Liver (tissue), 8 donors: ENCODE measurements at regions not wholly inside any gene's neighbourhood (a gene's known extent, or its start where the extent isn't known, plus 50 kb on each side); places are given as distances from the start of the nearest gene placed in this dataset.

Experiments used
- DNase-seq: peaks from one replicate; pipeline ENCODE4 v3.0.0-alpha.2; 2017; ENCODE audit warnings: low spot score
- H3K27ac ChIP-seq, 2 donors: one replicate each; pipeline ENCODE4 v1.7.0; 2013; ENCODE audit warnings: inconsistent platforms in 2 of 2, low read length in 2 of 2, control low read depth in 1 of 2, low read depth in 1 of 2, mild to moderate bottlenecking in 1 of 2
- H3K27me3 ChIP-seq, 4 donors: one replicate each; pipeline versions ENCODE4 v1.6.1 to v1.7.0; 2013; ENCODE audit warnings: low read length in 3 of 4, inconsistent platforms in 1 of 4, mild to moderate bottlenecking in 1 of 4, moderate library complexity in 1 of 4; ENCODE audit not compliant: control insufficient read depth in 4 of 4, insufficient read depth in 4 of 4
- H3K36me3 ChIP-seq, 4 donors: one replicate each; pipeline versions ENCODE4 v1.6.1 to v1.7.0; 2013; ENCODE audit warnings: low read length in 3 of 4, mild to moderate bottlenecking in 3 of 4, low read depth in 1 of 4, moderate library complexity in 1 of 4; ENCODE audit not compliant: control insufficient read depth in 4 of 4, insufficient read depth in 3 of 4
- H3K4me1 ChIP-seq, 4 donors: one replicate each; pipeline versions ENCODE4 v1.6.1 to v1.7.0; 2013; ENCODE audit warnings: low read length in 3 of 4, mild to moderate bottlenecking in 3 of 4, moderate library complexity in 1 of 4; ENCODE audit not compliant: control insufficient read depth in 4 of 4, insufficient read depth in 4 of 4
- H3K4me3 ChIP-seq, 3 donors: one replicate each; pipeline versions ENCODE4 v1.6.1 to v1.7.0; 2013; ENCODE audit warnings: low read length in 3 of 3, control low read depth in 1 of 3, low read depth in 1 of 3, mild to moderate bottlenecking in 1 of 3
- H3K9ac ChIP-seq, 2 donors: one replicate each; pipeline ENCODE4 v1.7.0; 2013; ENCODE audit warnings: low read length in 2 of 2, mild to moderate bottlenecking in 2 of 2, moderate library complexity in 2 of 2, control low read depth in 1 of 2, low read depth in 1 of 2
- H3K9me3 ChIP-seq, 4 donors: one replicate each; pipeline versions ENCODE4 v1.6.1 to v1.7.0; 2013; ENCODE audit warnings: low read length in 3 of 4; ENCODE audit not compliant: control insufficient read depth in 4 of 4
- ATF3 ChIP-seq: IDR thresholded peaks from 2 replicates; pipeline ENCODE4 v1.6.1; 2016; ENCODE audit warnings: antibody characterized with exemption
- CTCF ChIP-seq: fragments of 150-350 bp; IDR thresholded peaks from 2 replicates; pipeline ENCODE4 v1.5.1; 2017; ENCODE audit warnings: improper control_type of control experiment, low read depth, low read length; ENCODE audit not compliant: missing input control
- EGR1 ChIP-seq, 2 donors: IDR thresholded peaks; 2 replicates each; pipeline ENCODE4 v1.6.1; 2016 to 2018; ENCODE audit warnings: antibody characterized with exemption in 2 of 2, low read depth in 2 of 2
- FOXA1 ChIP-seq: IDR thresholded peaks from 2 replicates; pipeline ENCODE4 v1.6.1; 2016; ENCODE audit warnings: antibody characterized with exemption
- FOXA2 ChIP-seq: IDR thresholded peaks from 2 replicates; pipeline ENCODE4 v1.6.1; 2016; ENCODE audit warnings: antibody characterized with exemption
- GABPA ChIP-seq, 2 donors: IDR thresholded peaks in 1 of 2; conservative IDR thresholded peaks in 1 of 2; 2 replicates each; pipeline ENCODE4 v1.6.1; 2016; ENCODE audit warnings: antibody characterized with exemption in 2 of 2, mild to moderate bottlenecking in 1 of 2, moderate library complexity in 1 of 2
- HNF4A ChIP-seq, 2 donors: conservative IDR thresholded peaks; 2 replicates each; pipeline ENCODE4 v1.6.1; 2016; ENCODE audit warnings: antibody characterized with exemption in 2 of 2, mild to moderate bottlenecking in 2 of 2
- HNF4G ChIP-seq: IDR thresholded peaks from 2 replicates; pipeline ENCODE4 v1.6.1; 2016; ENCODE audit warnings: antibody characterized with exemption
- JUND ChIP-seq, 2 donors: IDR thresholded peaks; 2 replicates each; pipeline ENCODE4 v1.6.1; 2016; ENCODE audit warnings: antibody characterized with exemption in 2 of 2
- MAX ChIP-seq: IDR thresholded peaks from 2 replicates; pipeline ENCODE4 v1.6.1; 2016; ENCODE audit warnings: antibody characterized with exemption
- NR2F2 ChIP-seq: IDR thresholded peaks from 2 replicates; pipeline ENCODE4 v1.6.1; 2016; ENCODE audit warnings: antibody characterized with exemption
- RAD21 ChIP-seq, 2 donors: IDR thresholded peaks; 2 replicates each; pipeline ENCODE4 v1.6.1; 2016; ENCODE audit warnings: antibody characterized with exemption in 2 of 2, mild to moderate bottlenecking in 2 of 2
- REST ChIP-seq: IDR thresholded peaks from 2 replicates; pipeline ENCODE4 v1.6.1; 2016; ENCODE audit warnings: antibody characterized with exemption, mild to moderate bottlenecking
- RXRA ChIP-seq, 2 donors: IDR thresholded peaks; 2 replicates each; pipeline ENCODE4 v1.6.1; 2017 to 2018; ENCODE audit warnings: antibody characterized with exemption in 2 of 2, mild to moderate bottlenecking in 1 of 2
- SP1 ChIP-seq: IDR thresholded peaks from 2 replicates; pipeline ENCODE4 v1.6.1; 2018; ENCODE audit warnings: antibody characterized with exemption, mild to moderate bottlenecking
- TAF1 ChIP-seq: conservative IDR thresholded peaks from 2 replicates; pipeline ENCODE4 v1.6.1; 2016; ENCODE audit warnings: antibody characterized with exemption, mild to moderate bottlenecking
- YY1 ChIP-seq: IDR thresholded peaks from 2 replicates; pipeline ENCODE4 v1.6.1; 2016; ENCODE audit warnings: antibody characterized with exemption, mild to moderate bottlenecking
- ZBTB33 ChIP-seq: IDR thresholded peaks from 2 replicates; pipeline ENCODE4 v1.6.1; 2016; ENCODE audit warnings: antibody characterized with exemption
- WGBS: extraction: QIAGEN DNeasy Blood & Tissue Kit; methylation state at CpG from one replicate; pipeline ENCODE4 v1.1.7; 2013; 5-methylcytosine and 5-hydroxymethylcytosine counted together
- donor health status: healthy.
- donor health status: healthy.
- donor health status: healthy.
- donor health status: healthy.
- donor health status: healthy.

GRCh38 chr14:89574420-89574819 lies 157.4 kb upstream of the FOXN3 start:
- H3K27me3 ChIP-seq = no peaks in the 10 kb centered on the region
- H3K4me3 ChIP-seq = no peak overlapping the region
- no peak overlapping the region for H3K9ac ChIP-seq
- no peaks in the 10 kb centered on the region for H3K36me3 ChIP-seq
- no peak overlapping the region for H3K27ac ChIP-seq
- no peaks in the 10 kb centered on the region for H3K9me3 ChIP-seq
- H3K4me1 ChIP-seq = peaks cover 0 to 9% (median 0%) of the 10 kb centered on the region in 4 donors
- TF ChIP-seq HNF4A (conservative IDR thresholded peaks at IDR 0.05) (no peak), HNF4G (no peak), YY1 (no peak), GABPA (IDR thresholded peaks at IDR 0.05 in 1 of 2, conservative IDR thresholded peaks at IDR 0.05 in 1 of 2) (no peak), CTCF (no peak), TAF1 (no peak), ZBTB33 (no peak), RXRA (IDR thresholded peaks at IDR 0.05) (no peak), EGR1 (IDR thresholded peaks at IDR 0.05; ENCODE audit: low read depth in 2 of 2) (no peak), FOXA1 (no peak), SP1 (no peak), JUND (IDR thresholded peaks at IDR 0.05) (no peak), RAD21 (IDR thresholded peaks at IDR 0.05) (no peak), REST (no peak), ATF3 (no peak), NR2F2 (no peak), MAX (no peak), FOXA2 (no peak)
- 90% methylated on average over 4 of the region's 4 CpGs for WGBS
- DNase-seq = no peak

- DNase-seq = no peak
- Histone ChIP-seq H3K9me3 (no peaks in the 10 kb centered on the region), H3K4me1 (peaks cover 0 to 9% (median 0%) of the 10 kb centered on the region in 4 donors)
Observed at GRCh38 chr14:89573399-89573657, 156.3 kb upstream of the FOXN3 start.

More at GRCh38 chr14:89573399-89573657, 156.3 kb upstream of the FOXN3 start:
- Histone ChIP-seq H3K27me3 (no peaks in the 10 kb centered on the region), H3K27ac (no peak overlapping the region), H3K4me3 (no peak overlapping the region), H3K36me3 (no peaks in the 10 kb centered on the region), H3K9ac (no peak overlapping the region)
- no peak for TF ChIP-seq RXRA (IDR thresholded peaks at IDR 0.05)
- TF ChIP-seq CTCF = no peak
- no peak for TF ChIP-seq MAX
- WGBS = 77% methylated on average over 3 of the region's 3 CpGs
